ENCODE measurements at regions not wholly inside any gene's neighbourhood (a gene's known extent, or its start where the extent isn't known, plus 50 kb on each side); places are given as distances from the start of the nearest gene placed in this dataset.
"Not testable (repeated sequence)": the region's sequence is repeated elsewhere in the genome, so short reads cannot be mapped to it uniquely, and the experiment has no call there.

DNA sequence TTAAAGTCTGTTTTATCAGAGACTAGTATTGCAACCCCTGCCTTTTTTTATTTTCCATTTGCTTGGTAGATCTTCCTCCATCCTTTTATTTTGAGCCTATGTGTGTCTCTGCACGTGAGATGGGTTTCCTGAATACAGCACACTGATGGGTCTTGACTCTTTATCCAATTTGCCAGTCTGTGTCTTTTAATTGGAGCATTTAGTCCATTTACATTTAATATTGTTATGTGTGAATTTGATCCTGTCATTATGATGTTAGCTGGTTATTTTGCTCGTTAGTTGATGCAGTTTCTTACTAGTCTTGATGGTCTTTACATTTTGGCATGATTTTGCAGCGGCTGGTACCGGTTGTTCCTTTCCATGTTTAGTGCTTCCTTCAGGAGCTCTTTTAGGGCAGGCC, 381.5 kb upstream of the ZEB2 start:
- DNase-seq (ENCODE audit: low spot score in 2 of 2); H3K36me3 Mint-ChIP-seq; H3K27me3 Mint-ChIP-seq; H3K4me1 Mint-ChIP-seq; H3K27ac Mint-ChIP-seq; ATAC-seq (ENCODE audit: low read depth); H3K4me3 Mint-ChIP-seq; H3K9me3 Mint-ChIP-seq: not testable (repeated sequence)

DNA sequence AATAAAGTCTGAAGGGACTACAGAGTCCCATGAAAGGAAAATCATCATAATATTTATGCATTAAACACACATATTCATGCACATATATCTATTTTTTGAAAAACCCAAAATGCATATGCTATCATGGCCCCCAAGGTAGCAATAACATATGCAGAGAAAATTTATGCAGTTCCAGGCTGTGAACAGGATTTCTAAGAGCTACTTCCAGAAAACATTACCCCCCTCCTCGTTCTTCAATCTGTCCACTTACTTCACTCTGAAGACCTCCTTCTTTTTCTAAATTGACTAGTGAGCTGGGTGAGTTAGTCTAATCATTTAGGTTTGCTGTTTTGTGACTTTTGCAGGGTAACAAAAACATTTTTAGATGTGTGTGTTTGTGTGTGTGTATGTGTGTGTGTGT, 376.4 kb upstream of the ZEB2 start:
- DNase-seq (ENCODE audit: low spot score in 2 of 2) (no peak), ATAC-seq (ENCODE audit: low read depth) (no peak)
- Mint-ChIP-seq H3K4me1 (no peaks in the 10 kb centered on the region), H3K27ac (no peak overlapping the region), H3K9me3 (no peaks in the 10 kb centered on the region), H3K27me3 (no peaks in the 10 kb centered on the region), H3K36me3 (no peaks in the 10 kb centered on the region), H3K4me3 (no peak overlapping the region)

DNA sequence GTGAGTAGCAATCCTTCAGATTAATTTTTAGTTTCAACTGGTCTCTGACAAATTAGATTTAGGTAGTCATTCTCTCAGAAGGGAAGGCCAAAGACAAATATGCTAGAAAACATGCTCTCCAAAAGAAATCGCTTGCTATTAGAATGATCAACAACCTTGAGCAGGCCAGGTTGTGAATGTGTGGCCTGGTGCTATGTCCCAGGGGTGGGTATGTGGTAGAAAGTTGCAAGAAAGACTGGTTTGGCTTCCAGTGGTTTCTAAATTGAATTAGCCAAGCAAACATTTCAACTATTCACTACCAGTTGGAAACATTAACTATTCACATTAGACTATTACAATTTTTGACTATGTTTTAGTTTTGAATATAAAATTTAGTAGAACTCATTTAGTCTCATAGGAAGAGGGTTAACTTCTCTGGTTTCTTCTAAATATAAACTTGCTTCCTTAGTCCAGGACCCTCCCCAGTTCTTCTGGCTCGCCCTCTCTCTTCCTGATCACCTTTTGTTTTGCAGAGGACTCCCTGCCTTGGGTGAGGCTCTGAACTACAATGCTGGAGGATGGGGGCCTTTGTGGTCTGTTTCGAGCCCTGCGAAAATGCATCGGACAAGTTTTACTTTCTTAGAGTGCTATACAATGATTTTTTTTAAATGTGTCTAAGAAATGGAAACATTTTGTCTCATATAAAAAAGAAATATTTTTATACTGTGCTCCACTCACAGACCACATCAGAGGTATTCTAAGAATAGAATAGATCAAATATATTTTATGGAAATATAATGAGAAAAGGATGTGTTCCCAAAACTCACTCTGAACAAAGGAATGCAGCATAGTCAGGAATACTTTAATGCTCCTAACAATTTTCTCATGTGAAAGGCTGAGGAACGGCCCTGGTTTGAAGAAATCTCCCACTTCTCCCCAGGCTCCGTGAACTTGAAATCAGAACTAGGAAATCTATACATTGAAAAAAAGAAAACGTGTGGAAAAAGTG, 375.0 kb upstream of the ZEB2 start:
- no peaks in the 10 kb centered on the region for H3K36me3 Mint-ChIP-seq
- DNase-seq (ENCODE audit: low spot score in 2 of 2) (no peak), ATAC-seq (ENCODE audit: low read depth) (no peak)
- peaks cover 2% of the 10 kb centered on the region for H3K4me1 Mint-ChIP-seq
- H3K9me3 Mint-ChIP-seq, result no peaks in the 10 kb centered on the region
- no peak overlapping the region for H3K27ac Mint-ChIP-seq
- H3K4me3 Mint-ChIP-seq, result no peak overlapping the region
- H3K27me3 Mint-ChIP-seq, result no peaks in the 10 kb centered on the region

DNA sequence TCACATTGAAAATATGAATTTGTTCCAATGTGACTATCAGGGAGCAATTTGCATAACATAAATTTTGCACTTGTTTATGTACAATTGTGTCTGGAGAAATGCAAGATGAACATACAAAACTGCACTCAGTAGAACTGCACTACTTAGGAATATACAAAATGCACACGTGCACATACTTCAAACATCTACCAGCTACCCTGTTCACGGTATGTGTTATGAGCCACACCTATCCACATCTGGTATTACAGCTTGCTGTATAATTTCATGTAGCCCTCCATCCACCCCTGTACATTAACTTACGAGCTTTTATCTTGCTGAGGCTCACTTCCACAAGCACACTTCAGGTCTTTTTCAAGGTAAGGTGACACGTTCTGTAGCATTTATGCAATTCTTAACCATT, 373.5 kb upstream of the ZEB2 start:
- H3K9me3 Mint-ChIP-seq, result no peaks in the 10 kb centered on the region
- no peaks in the 10 kb centered on the region for H3K36me3 Mint-ChIP-seq
- no peak overlapping the region for H3K4me3 Mint-ChIP-seq
- H3K27ac Mint-ChIP-seq, result no peak overlapping the region
- peaks cover 2% of the 10 kb centered on the region for H3K4me1 Mint-ChIP-seq
- no peak for DNase-seq (ENCODE audit: low spot score in 2 of 2)
- no peaks in the 10 kb centered on the region for H3K27me3 Mint-ChIP-seq
- no peak for ATAC-seq (ENCODE audit: low read depth)

DNA sequence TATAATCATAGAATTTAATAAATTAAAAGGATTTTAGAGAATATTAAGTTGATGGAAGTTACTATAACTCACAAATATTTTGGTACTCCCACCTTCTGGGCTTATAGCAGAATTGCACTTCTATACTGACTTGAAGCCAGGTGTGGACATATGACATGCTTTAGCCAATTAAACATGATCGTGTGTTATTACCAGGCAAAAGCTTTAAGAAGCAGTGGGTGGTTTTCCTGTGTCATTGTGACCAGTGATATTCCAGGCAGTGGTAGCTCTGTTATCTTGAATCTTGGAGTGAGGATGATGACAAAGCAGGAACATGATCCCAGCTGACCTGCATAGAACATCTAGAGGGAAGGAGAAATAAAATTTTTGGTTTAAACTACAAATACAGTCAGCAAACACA, 370.9 kb upstream of the ZEB2 start:
- ATAC-seq (ENCODE audit: low read depth), result peak; percentile 83
- H3K27ac Mint-ChIP-seq, result no peak overlapping the region
- H3K27me3 Mint-ChIP-seq, result no peaks in the 10 kb centered on the region
- no peak for DNase-seq (ENCODE audit: low spot score in 2 of 2)
- peaks cover 2% of the 10 kb centered on the region for H3K4me1 Mint-ChIP-seq
- no peak overlapping the region for H3K4me3 Mint-ChIP-seq
- no peaks in the 10 kb centered on the region for H3K9me3 Mint-ChIP-seq
- no peaks in the 10 kb centered on the region for H3K36me3 Mint-ChIP-seq

DNA sequence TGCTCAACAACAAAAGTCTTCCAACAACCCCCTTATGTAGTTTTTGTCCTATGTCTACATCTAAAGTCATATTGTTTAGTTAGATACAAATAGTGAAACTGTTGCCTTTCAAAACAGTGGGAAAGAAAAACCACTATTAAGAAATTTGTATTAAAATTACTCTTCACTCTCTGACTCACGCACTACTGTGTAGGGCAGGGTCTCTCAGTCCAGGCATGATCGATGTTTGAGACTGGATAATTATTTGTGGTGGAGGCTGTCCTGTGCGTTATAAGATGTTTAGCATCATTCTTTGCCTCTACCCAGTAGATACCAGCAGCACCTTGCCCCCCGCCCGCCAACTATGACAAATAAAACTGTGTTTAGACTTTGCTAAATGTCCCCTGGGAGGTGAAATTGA, 369.4 kb upstream of the ZEB2 start:
- Mint-ChIP-seq H3K9me3 (no peaks in the 10 kb centered on the region), H3K4me1 (peaks cover 2% of the 10 kb centered on the region), H3K27ac (no peak overlapping the region), H3K36me3 (no peaks in the 10 kb centered on the region), H3K27me3 (no peaks in the 10 kb centered on the region), H3K4me3 (no peak overlapping the region)
- DNase-seq (ENCODE audit: low spot score in 2 of 2) (no peak), ATAC-seq (ENCODE audit: low read depth) (no peak)

DNA sequence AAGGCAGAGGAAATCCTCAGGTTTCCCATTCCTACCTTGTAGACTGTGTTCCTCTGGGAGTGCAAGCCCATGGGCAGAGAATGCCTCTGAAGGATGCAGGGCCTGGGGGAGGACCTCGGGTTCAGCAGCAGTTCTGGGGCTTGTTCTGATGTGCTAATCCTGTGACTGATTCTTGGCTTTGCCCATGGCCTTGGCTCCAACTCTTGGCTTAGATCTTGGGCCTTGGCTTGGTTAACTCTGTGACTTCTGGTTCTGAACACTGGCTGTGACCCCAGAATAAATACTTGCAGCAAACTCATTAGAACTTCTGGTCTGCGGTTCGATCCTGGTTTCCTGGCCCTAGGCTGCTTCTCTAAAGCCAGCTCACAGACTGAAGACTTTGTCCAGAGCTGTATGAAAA, 366.9 kb upstream of the ZEB2 start:
- no peaks in the 10 kb centered on the region for H3K36me3 Mint-ChIP-seq
- ATAC-seq (ENCODE audit: low read depth), result no peak
- H3K27me3 Mint-ChIP-seq, result no peaks in the 10 kb centered on the region
- H3K4me1 Mint-ChIP-seq, result peaks cover 2% of the 10 kb centered on the region
- H3K27ac Mint-ChIP-seq, result no peak overlapping the region
- no peak for DNase-seq (ENCODE audit: low spot score in 2 of 2)
- no peak overlapping the region for H3K4me3 Mint-ChIP-seq
- no peaks in the 10 kb centered on the region for H3K9me3 Mint-ChIP-seq

DNA sequence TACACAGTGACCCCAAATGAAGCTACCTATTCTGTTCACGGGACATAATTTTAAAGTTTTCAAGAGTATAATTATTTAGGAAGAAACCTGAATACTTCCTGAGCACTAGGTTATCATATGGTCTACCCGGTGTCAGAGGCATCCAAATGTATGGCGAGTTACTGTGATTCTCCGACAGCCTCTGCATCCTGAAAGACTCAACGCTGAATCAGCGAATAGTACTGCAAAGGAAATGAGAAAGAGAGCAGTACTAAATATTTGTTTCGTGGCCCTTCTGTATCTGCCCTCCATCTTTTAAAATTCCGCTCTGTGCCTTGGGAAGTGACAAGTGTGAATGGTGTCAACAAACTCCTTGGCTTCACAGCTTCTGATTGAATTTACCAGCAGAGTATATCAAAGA, 358.0 kb upstream of the ZEB2 start:
- no peaks in the 10 kb centered on the region for H3K4me1 Mint-ChIP-seq
- DNase-seq (ENCODE audit: low spot score in 2 of 2), result no peak
- H3K4me3 Mint-ChIP-seq, result no peak overlapping the region
- no peak for ATAC-seq (ENCODE audit: low read depth)
- H3K36me3 Mint-ChIP-seq, result no peaks in the 10 kb centered on the region
- H3K27me3 Mint-ChIP-seq, result no peaks in the 10 kb centered on the region
- H3K9me3 Mint-ChIP-seq, result no peaks in the 10 kb centered on the region
- H3K27ac Mint-ChIP-seq, result no peak overlapping the region

DNA sequence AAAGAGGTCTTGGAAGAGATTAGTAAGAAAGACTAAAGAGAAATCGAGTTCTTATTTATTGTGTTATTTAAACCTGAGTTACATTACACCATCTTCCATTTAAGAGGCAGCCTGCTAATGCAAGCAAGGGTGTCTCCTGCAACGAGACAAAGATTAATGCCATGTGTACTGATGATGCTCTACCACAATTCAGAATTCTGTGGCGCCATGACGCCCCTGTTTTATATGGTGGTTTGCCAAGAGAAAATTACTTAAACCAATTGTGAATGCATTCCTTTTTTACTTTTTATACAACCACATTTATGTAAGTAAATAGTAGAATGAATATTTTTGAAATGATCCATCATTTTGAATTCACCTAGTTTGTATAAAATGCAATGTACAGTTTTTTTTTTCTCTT, 356.1 kb upstream of the ZEB2 start:
- DNase-seq (ENCODE audit: low spot score in 2 of 2) (no peak), ATAC-seq (ENCODE audit: low read depth) (no peak)
- Mint-ChIP-seq H3K36me3 (no peaks in the 10 kb centered on the region), H3K27ac (no peak overlapping the region), H3K27me3 (no peaks in the 10 kb centered on the region), H3K4me3 (no peak overlapping the region), H3K9me3 (no peaks in the 10 kb centered on the region), H3K4me1 (no peaks in the 10 kb centered on the region)

GRCh38 chr2:144875290-144875969, 355.5 kb upstream of the ZEB2 start:
- ATAC-seq (ENCODE audit: low read depth), result no peak
- Mint-ChIP-seq H3K4me1 (no peaks in the 10 kb centered on the region), H3K36me3 (no peaks in the 10 kb centered on the region), H3K27ac (no peak overlapping the region), H3K9me3 (no peaks in the 10 kb centered on the region), H3K27me3 (no peaks in the 10 kb centered on the region), H3K4me3 (no peak overlapping the region)
- no peak for DNase-seq (ENCODE audit: low spot score in 2 of 2)

GRCh38 chr2:144865670-144866069, 345.8 kb upstream of the ZEB2 start:
- Mint-ChIP-seq H3K36me3 (no peaks in the 10 kb centered on the region), H3K9me3 (peaks cover 2% of the 10 kb centered on the region), H3K4me3 (no peak overlapping the region), H3K4me1 (no peaks in the 10 kb centered on the region), H3K27me3 (no peaks in the 10 kb centered on the region), H3K27ac (no peak overlapping the region)
- ATAC-seq (ENCODE audit: low read depth), result no peak
- DNase-seq (ENCODE audit: low spot score in 2 of 2), result no peak

GRCh38 chr2:144859716-144860115, 339.8 kb upstream of the ZEB2 start:
- Mint-ChIP-seq H3K27me3 (no peaks in the 10 kb centered on the region), H3K9me3 (no peaks in the 10 kb centered on the region), H3K4me1 (no peaks in the 10 kb centered on the region), H3K4me3 (no peak overlapping the region), H3K36me3 (no peaks in the 10 kb centered on the region), H3K27ac (no peak overlapping the region)
- no peak for DNase-seq (ENCODE audit: low spot score in 2 of 2)
- ATAC-seq (ENCODE audit: low read depth), result no peak

DNA sequence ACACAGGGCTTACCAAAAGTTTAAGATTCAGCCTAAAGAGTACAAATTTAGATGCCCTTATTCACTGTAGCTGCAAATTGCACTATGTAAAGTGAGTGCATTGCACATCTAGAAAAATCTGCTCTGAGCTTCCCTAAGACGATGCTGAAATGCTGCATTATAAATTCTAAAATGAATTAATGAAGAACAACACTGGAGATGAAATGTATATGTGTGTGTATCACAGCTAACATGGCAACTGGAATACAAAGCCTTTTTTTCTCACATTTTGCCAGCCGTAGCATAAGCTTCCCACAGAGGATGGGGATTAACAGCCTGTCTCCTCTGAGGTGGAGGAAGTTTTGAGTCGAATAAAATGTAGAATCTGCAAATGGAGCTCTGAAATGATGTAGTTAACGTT, 338.3 kb upstream of the ZEB2 start:
- H3K27ac Mint-ChIP-seq, result no peak overlapping the region
- H3K36me3 Mint-ChIP-seq, result no peaks in the 10 kb centered on the region
- H3K27me3 Mint-ChIP-seq, result no peaks in the 10 kb centered on the region
- no peak overlapping the region for H3K4me3 Mint-ChIP-seq
- DNase-seq (ENCODE audit: low spot score in 2 of 2) (no peak), ATAC-seq (ENCODE audit: low read depth) (no peak)
- peaks cover 4% of the 10 kb centered on the region for H3K9me3 Mint-ChIP-seq
- no peaks in the 10 kb centered on the region for H3K4me1 Mint-ChIP-seq

DNA sequence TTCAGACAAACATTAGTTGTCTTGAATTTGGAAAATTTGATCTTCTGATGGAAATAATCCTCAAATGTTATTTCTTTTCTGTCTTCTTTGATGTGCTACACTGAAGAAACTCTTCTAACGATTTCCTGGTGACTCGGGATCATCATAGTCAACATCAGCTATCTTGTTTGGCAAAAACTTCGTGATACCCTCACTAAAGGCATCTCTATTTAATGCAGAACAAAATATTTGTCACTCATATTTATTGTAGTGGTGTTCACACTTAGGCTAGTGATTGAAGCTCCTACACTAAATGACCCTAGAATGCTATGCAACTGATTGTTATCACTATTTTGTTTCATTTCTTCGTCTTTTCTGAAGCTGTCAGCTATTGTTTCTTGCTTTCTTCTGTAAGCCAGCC, 334.7 kb upstream of the ZEB2 start:
- Mint-ChIP-seq H3K4me3 (no peak overlapping the region), H3K36me3 (no peaks in the 10 kb centered on the region), H3K4me1 (peaks cover 2% of the 10 kb centered on the region), H3K27me3 (no peaks in the 10 kb centered on the region), H3K27ac (no peak overlapping the region), H3K9me3 (peaks cover 4% of the 10 kb centered on the region)
- no peak for ATAC-seq (ENCODE audit: low read depth)
- no peak for DNase-seq (ENCODE audit: low spot score in 2 of 2)

DNA sequence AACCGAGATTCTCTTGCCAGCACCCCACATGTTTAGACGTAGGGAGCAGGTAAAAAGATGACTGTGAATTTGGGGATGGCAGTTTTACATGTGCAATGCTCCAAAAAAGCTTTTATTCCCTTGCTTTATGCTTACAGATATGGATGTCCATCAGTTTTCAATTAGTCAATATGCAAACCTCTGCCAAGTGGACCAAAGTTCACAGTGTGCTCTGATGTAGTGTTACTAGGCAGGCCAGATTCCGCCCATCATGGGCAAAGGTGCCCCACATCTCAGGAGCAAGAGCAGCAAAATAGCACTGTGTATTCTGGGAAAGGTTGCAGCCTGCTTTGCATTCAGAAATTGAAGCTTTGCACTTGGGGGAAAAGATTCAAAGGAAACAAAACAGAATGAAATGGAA, 329.7 kb upstream of the ZEB2 start:
- no peak for ATAC-seq (ENCODE audit: low read depth)
- peaks cover 4% of the 10 kb centered on the region for H3K9me3 Mint-ChIP-seq
- peaks cover 2% of the 10 kb centered on the region for H3K4me1 Mint-ChIP-seq
- no peaks in the 10 kb centered on the region for H3K36me3 Mint-ChIP-seq
- no peak overlapping the region for H3K27ac Mint-ChIP-seq
- no peak for DNase-seq (ENCODE audit: low spot score in 2 of 2)
- H3K27me3 Mint-ChIP-seq, result no peaks in the 10 kb centered on the region
- no peak overlapping the region for H3K4me3 Mint-ChIP-seq

All from memory B cell (primary cell).